NCI-H1694 (cell line): ENCODE measurements at regions not wholly inside any gene's neighbourhood (a gene's known extent, or its start where the extent isn't known, plus 50 kb on each side); places are given as distances from the start of the nearest gene placed in this dataset.
"Not testable (repeated sequence)": the region's sequence is repeated elsewhere in the genome, so short reads cannot be mapped to it uniquely, and the experiment has no call there.

ENCODE experiments used
- DNase-seq: peaks from one replicate; lab custom pipeline; 2025; lab: John Stamatoyannopoulos, UW

DNA sequence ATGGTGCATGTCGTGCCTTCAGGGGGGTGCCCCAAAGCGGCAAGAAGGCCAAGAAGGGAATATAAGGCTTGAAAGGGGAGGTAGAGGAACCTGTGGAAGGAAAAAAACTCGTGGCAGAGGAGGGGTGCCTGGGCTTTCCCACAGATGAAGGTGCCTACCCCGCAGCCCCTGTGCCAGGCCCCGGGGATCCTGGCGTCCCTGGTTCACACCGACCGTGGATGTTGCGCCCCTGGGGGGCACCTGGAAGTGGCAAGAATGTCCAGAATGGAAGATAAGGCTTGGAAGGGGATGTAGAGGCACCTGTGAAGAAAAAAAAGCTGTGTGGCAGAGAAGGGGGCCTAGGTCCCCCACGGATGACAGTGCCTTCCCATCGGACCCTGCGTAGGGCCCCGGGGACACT lies 282.2 kb downstream of the ALG10 start:
- no peak for DNase-seq

DNA sequence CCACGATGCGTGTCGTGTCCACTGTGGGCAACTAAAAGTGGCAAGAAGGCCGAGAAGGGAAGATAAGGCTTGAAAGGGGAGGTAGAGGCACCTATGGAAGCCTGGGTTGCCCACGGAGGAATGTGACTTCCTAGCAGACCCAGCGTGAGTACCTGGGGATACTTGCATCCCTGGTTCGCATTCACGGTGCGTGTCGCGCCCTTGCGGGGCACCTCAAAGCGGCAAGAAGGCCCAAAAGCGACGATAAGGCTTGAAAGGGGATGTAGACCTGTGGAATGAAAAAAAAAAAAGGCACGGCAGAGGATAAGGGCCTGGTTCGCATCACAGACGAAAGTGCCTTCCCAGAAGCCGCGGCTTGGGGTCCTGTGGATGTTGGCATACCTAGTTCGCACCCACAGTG lies 282.9 kb downstream of the ALG10 start:
- DNase-seq = no peak

DNA sequence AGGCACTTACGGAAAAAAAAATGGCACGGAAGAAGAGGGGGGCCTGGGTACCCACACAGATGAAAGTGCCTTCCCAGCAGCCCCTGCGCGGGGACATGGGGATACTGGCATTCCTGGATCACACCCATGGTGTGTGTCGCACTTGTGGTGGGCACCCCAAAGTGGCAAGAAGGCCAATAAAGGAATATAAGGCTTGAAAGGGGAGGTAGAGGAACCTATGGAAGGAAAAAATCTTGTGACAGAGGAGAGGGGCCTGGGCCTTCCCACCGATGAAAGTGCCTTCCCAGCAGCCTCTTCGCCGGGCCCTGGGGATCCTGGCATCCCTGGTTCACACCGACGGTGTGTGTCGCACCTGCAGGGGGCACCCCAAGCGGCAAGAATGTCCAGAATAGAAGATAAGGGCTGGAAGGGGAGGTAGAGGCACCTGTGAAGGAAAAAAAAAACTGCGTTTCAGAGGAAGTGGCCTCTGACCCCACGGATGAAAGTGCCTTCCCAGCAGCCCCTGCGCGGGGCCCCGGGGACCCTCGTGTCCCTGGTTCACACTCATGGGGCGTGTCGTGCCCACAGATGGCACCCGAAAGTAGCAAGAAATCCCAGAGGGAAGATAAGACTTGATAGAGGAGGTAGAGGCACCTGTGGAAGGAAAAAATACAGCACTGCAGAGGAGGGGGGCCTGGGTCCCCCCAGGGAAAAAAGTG lies 284.0 kb downstream of the ALG10 start:
- no peak for DNase-seq

DNA sequence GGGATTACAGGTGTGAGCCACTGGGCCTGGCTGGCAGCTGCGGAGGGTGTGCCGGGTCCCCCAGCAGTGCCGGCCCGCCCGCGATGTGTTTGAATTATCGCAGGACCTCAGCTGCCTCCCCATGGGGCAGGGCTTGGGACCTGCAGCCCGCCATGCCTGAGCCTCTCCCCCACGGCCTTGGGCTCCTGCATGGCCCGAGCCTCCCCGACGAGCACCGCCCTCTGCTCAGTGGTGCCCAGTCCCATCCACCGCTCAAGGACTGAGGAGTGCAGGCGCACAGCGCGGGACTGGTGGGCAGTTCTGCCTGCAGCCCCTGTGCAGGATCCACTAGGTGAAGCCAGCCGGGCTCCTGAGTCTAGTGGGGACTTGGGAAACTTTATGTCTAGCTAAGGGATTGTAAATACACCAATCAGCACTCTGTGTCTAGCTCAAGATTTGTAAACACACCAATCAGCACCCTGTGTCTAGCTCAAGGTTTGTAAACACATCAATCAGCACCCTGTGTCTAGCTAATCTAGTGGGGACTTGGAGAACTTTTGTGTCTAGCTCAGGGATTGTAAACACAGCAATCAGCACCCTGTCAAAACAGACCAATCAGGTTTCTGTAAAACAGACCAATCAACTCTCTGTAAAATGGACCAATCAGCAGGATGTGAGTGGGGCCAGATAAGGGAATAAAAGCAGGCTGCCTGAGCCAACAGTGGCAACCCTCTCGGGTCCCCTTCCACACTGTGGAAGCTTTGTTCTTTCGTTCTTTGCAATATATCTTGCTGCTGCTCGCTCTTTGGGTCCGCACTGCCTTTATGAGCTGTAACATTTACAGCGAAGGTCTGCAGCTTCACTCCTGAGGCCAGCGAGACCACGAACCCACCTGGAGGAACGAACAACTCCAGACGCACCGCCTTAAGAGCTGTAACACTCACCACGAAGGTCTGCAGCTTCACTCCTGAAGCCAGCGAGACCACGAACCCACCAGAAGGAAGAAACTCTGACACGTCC lies 287.8 kb downstream of the ALG10 start:
- not testable (repeated sequence) for DNase-seq

DNA sequence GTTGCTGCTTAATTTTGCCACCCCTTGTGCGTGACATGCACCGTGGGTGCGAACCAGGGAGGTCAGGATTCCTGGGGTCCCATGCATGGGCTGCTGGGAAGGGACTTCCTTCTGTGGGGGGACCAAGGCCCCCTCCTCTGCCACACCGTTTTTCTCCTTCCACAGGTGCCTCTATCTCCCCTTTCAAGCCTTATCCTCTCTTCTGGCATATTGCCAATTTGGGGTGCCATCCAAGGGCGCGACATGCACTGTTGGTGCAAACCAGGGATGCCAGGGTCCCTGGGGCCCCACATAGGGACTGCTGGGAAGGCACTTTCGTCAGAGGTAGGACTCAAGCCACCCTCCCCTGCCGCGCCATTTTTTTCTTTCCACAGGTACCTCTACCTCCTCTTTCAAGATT lies 289.0 kb downstream of the ALG10 start:
- no peak for DNase-seq

DNA sequence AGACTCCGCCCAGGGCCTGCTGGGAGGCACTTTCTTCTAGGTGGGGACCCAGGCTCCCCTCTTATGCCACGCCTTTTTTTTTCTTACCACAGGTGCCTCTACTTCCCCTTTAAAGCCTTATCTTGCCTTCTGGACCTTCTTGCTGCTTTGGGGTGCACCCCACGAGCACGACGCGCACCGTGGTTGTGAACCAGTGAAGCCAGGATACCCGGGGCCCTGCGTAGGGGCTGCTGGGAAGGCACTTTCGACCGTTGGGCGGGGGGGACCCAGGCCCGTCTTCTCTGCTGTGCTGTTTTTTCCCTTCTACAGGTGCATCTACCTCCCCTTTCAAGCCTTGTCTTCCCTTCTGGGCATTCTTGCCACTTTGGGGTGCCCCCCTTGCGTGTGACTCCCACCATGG lies 305.4 kb downstream of the ALG10 start:
- no peak for DNase-seq

DNA sequence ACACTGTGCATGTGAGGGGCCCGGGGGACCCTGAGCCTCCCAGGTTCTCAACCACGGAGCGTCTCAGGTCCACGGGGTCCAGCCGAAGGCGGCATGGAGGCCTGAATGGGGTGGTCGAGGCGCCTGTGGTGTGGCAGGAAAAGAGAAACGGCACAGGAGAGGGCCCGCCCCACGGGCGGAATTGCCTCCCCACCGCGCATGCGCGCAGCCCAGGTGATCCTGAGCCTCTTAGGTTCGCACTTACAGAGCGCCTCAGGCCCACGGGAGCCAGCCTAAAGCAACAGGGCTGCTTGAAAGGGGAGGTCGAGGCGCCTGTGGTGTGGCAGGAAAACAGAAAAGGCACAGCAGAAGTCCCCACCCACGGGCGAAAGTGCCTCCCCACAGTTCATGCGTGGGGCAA lies 311.0 kb downstream of the ALG10 start:
- DNase-seq = no peak

DNA sequence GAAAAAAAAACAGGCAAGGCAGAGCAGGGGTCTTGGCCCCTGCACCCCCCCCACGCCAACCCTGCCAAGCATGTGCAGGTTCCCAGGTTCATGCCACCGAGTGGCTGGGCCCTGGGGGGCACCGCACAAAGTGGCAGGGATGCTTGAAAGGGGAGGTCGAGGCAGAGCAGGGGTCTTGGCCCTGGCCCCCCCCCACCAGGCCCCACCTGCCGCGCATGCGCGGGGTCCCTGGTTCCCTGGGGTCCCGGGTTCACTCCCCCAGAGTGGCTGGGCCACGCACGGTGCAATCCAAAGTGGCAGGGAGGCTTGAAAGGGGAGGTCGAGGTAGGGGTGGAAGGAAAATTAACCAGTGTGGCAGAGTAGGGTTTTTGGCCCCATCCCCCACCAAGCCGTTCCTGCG lies 312.2 kb downstream of the ALG10 start:
- DNase-seq = no peak

DNA sequence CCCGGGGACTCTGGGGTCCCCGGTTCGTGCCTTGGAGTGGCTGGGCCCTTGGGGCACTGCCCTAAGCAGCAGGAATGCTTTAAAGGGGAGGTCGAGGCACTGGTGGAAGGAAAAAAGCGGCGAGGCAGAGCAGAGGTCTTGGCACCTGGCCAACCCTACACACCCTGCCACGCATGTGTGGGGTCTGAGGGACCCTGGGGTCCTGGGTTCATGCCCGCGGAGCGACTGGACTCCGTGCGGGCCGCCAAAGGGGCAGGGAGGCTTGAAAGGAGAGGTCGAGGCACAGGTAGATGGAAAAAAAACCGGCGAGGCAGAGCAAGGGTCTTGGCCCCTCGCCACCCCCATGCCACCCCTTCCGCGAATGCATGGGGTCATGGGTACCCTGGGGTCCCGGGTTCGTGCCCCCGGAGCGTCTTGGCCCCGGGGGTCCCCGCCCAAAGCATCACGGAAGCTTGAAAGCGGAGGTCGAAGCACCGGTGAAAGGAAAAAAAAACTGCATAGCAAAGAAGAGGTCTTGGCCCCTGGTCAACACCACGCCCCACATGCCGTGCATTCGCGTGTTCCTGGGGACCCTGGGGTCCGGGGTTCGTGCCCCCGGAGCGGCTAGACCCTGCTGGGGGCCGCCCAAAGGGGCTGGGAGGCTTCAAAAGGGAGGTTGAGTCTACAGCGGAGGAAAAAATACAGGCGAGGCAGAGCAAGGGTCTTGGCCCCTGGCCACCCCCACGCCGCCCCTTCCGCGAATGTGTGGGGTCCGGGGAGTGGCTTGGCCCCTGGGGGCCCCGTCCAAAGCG lies 312.9 kb downstream of the ALG10 start:
- no peak for DNase-seq

DNA sequence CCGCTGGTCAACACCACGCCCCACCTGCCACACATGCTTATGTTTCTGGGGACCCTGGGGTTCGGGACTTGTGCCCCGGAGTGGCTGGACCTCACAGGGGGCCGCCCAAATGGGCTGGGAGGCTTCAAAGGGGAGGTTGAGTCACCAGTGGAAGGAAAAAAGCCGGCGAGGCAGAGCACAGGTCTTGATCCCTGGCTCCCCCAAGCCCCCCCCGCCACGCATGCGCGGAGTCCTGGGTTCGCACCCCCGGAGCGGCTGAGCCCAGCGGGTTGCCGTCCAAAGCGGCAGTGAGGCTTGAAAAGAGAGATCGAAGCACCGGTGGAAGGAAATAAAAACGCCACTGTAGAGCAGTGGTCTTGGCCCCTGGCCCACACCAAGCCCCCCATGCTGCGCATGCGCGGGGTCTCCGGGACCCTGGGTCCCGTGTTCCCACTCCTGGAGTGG lies 313.5 kb downstream of the ALG10 start:
- no peak for DNase-seq

DNA sequence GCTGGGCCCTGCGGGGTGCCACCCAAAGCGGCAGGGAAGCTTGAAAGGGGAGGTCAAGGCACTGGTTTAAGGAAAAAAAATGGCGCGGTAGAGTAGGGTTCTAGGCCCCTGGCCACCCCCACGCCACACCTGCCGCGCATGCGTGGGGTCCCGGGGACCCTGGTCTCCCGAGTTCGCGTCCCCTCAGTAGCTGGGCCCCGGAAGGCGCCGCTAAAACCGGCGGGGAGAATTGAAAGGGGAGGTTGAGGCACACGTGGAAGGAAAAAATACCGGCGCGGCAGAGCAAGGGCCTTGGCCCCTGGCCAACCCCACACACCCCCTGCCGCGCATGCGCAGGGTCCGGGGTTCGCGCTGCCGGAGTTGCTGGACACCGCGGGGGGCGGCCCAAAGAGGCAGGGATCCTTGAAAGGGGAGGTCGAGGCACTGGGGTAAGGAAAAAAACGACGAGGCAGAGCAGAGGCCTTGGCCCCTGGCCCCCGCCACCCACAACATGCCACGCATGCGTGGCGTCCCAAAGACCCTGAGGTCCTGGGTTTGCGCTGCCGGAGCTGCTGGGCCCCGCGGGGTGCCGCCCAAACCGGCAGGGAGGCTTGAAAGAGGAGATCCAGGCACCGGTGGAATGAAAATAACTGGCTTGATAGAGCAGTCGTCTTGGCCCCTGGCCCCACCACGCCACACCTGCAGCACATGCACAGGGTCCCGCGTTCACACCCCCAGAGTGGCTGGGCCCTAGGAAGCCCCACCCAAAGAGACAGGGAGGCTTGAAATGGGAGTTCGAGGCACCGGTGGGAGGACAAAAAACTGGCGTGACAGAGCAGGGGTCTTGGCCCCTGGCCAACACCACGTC lies 314.5 kb downstream of the ALG10 start:
- DNase-seq = no peak

DNA sequence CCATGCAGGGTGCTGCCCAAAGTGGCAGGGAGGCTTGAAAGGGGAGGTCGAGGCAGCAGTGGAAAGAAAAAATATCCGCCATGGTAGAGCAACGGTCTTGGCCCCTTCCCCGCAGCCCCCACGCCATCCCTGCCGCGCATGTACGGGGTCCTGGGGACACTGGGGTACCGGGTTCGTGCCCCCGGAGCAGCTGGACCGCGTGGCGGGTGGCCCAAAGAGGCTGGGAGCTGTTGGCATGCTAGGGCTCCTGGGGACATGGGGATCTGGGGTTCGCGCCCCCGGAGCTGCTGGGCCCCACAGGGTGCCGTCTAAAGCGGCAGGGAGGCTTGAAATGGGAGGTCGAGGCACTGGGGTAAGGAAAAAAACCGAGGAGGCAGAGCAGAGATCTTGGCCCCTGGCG lies 316.5 kb downstream of the ALG10 start:
- no peak for DNase-seq

DNA sequence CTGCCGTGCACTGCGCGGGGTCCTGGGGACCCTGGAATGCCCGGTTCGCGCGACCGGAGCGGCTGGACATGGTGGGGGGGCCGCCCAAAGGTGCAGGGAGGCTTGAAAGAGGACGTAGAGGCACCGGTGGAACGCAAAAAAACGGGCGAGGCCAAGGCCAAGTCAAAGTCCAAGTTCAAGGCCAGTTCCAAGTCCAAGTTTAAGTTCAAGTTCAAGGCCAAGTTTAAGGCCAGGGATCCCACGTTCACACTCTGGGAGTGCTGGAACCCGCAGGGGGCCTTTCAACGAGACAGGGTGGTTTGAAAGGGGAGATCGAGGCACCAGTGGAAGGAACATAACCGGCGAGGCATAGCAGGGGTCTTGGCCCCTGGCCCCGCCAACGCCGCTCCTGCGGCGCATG lies 317.6 kb downstream of the ALG10 start:
- DNase-seq = no peak

DNA sequence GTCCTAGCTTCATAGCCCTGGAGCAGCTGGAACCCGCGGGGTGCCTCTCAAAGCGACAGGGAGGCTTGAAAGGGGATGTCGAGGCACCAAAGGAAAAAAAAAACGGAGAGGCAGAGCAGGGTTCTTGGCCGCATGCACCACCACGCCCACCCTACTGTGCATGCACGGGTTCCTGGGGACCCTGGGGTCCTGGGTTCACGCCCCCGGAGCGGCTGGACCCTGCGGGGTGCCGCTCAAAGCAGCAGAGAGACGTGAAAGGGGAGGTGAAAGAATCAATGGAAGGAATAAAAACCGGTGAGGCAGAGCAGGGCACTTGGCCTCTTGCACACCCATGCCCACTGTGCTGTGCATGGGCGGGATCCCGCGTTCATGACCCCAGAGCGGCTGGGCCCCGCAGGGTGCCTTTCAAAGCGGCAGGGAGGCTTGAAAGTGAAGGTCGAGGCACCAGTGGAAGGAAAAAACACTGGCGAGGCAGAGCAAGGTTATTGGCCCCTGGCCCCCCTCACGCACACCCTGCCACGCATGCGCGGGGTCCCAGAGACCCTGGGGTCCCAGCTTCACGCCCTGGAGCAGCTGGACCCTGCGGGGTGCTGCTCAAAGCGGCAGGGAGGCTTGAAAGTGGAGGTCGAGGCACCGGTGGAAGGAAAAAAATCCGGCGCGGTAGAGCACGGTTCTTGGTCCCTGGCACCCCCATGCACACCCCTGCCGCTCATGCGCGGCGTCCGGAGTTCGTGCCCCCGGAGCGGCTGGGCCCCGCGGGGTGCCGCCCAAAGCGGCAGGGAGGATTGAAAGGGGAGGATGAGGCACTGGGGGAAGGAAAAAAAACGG lies 318.5 kb downstream of the ALG10 start:
- no peak for DNase-seq

DNA sequence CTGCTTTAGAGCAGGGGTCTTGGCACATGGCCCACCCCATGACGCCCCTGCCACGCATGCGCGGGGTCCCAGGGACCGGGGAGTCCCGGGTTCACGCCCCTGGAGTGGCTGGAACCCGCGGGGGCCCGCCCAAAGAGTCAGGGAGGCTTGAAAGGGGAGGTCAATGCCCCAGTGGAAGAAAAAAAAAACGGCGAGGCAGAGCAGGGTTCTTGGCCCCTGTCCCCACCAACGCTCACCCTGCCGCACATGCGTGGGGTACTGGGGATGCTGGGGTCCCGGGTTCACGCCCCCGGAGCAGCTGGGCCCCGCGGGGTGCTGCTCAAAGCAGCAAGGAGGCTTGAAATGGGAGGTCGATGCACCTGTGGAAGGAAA lies 319.1 kb downstream of the ALG10 start:
- no peak for DNase-seq

DNA sequence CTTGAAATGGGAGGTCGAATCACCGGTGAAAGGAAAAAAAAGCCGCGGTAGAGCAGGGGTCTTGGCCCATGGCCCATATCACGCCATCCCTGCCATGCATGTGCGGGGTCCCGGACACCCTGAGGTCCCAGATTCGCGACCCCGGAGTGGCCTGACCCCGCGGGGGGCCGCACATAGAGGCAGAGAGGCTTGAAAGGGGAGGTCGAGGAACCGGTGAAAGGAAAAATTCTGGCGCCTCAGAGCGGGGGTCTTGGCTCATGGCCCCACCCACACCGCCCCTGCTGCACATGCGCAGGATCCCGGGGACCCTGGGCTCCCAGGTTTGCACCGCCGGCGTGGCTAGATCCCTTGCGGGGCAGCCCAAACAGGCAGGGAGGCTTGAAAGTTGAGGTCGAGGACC lies 319.8 kb downstream of the ALG10 start:
- no peak for DNase-seq

DNA sequence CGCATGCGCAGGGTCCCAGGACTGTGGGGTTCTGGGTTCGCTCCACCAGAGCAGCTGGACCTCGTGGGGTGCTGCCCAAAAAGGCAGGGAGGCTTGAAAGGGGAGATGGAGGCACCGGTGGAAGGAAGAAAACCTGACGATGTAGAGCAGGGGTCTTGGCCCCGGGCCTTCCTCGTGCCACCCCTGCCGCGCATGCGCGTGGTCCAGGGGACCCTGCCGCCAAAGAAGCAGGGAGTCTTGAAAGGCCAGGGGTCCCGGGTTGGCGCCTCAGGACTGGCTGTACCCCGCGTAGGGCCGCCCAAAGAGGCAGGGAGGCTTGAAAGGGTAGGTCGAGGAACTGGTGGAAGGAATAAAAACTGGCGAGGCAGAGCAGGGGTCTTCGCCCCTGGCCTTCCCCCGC lies 321.0 kb downstream of the ALG10 start:
- DNase-seq = no peak

DNA sequence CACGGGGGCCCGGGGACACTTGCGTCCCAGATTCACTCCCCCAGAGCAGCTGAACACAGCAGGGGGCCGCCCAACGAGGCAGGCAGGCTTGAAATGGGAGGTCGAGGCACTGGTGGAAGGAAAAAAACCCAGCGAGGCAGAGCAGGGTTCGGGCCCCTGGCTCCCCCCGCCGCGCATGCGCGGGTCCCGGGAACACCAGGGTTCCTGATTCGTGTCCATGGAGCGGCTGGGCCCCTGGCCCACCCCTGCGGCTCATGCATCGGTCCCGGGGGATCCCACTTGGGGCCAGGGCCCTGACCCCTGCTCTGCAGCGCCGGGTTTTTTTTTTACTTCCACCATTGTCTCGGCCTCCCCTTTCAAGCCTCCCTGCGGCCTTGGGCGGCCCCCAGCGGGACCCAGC lies 321.5 kb downstream of the ALG10 start:
- DNase-seq = no peak

DNA sequence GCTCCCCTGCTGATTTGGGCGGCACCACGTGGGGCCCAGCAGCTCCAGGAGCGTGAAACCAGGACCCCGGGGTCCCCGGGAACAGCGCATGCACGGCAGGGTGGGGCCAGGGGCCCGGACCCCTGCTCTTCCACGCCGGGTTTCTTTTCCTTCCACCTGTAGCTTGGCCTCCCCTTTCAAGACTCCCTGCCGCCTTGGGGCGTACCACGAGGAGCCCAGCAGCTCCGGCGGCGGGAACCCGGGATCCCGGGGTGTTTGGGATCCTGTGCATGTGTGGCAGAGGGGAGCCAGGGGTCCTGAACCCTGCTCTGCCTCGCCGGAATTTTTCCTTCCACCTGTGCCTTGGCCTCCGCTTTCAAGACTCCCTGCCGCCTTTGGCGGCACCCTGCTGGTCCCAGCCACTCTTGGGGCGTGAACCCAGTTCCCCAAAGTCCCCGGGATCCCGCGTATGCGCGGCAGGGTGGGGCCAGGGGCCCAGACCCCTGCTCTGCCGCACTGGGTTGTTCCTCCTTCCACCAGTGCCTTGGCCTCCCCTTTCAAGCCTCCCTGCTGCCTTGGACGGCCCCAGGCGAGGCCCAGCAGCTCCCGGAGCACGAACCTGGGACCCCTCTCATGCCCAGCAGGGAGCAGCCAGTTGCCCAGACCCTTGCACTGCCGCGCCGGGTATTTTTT lies 322.7 kb downstream of the ALG10 start:
- DNase-seq = no peak

DNA sequence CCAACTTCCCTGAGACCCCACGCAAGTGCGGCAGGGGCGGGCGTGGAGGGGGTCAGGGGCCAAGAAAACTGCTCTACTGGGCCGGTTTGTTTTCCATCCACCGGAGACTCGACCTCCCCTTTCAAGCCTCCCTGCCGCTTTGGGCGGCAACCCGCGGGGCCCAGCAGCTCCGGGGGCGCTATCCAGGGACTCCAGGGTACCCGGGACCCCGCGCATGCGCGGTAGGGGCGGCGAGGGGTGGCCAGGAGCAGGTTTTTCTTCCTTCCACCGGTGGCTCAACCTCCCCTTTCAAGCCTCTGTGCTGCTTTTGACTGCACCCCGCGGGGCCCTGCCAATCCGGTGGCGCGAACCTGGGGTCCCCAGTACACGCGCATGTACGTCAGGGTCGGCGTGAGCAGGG lies 323.5 kb downstream of the ALG10 start:
- DNase-seq = no peak
